AG10803 (cell line): ENCODE measurements at regions not wholly inside any gene's neighbourhood (a gene's known extent, or its start where the extent isn't known, plus 50 kb on each side); places are given as distances from the start of the nearest gene placed in this dataset.

ENCODE experiments used
- DNase-seq: peaks from one replicate; pipeline ENCODE4 v3.0.0; 2010; ENCODE audit warnings: low read depth
- H3K4me3 ChIP-seq: 2 replicates; pipeline ENCODE4 v1.5.1; 2011; ENCODE audit warnings: mild to moderate bottlenecking, low read length, control low read depth
- TF ChIP-seq, protein P1 (sequence below): conservative IDR thresholded peaks from 2 replicates; pipeline ENCODE4 v1.5.1; 2011; ENCODE audit warnings: mild to moderate bottlenecking, low read length, control low read depth, inconsistent platforms

- DNase-seq, result no peak
- TF ChIP-seq, protein P1, sequence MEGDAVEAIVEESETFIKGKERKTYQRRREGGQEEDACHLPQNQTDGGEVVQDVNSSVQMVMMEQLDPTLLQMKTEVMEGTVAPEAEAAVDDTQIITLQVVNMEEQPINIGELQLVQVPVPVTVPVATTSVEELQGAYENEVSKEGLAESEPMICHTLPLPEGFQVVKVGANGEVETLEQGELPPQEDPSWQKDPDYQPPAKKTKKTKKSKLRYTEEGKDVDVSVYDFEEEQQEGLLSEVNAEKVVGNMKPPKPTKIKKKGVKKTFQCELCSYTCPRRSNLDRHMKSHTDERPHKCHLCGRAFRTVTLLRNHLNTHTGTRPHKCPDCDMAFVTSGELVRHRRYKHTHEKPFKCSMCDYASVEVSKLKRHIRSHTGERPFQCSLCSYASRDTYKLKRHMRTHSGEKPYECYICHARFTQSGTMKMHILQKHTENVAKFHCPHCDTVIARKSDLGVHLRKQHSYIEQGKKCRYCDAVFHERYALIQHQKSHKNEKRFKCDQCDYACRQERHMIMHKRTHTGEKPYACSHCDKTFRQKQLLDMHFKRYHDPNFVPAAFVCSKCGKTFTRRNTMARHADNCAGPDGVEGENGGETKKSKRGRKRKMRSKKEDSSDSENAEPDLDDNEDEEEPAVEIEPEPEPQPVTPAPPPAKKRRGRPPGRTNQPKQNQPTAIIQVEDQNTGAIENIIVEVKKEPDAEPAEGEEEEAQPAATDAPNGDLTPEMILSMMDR, result no peak
- no peak overlapping the region for H3K4me3 ChIP-seq
Measured at GRCh38 chr5:8934455-8934854, 611.4 kb downstream of the SEMA5A start.

- TF ChIP-seq, protein P1, result no peak
- no peak for DNase-seq
- H3K4me3 ChIP-seq, result no peak overlapping the region
Measured at GRCh38 chr5:8940934-8941333, 604.9 kb downstream of the SEMA5A start.

GRCh38 chr5:8943301-8943700 lies 602.6 kb downstream of the SEMA5A start:
- no peak overlapping the region for H3K4me3 ChIP-seq
- TF ChIP-seq, protein P1, result no peak
- DNase-seq, result peak; percentile 17

DNA sequence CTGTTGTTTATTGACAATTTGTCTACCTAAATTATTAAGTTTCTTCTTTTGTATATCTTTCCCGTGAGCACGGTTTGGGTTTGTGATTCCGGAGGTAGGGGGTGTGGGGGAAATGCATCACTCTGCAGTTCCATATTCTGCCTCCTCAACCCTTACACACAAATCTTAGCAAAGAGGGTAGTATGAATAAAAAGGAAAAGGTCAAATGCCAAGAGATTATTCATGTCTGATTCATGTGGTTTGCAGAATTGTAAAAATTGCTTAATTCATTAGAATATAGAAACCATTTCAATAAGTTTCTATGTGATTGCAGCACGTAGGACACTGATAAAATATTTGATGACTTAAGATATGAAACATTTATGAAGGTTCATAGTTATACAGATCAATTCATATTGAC lies 601.9 kb downstream of the SEMA5A start:
- TF ChIP-seq, protein P1, result no peak

GRCh38 chr5:8945972-8946371 lies 599.9 kb downstream of the SEMA5A start:
- no peak overlapping the region for H3K4me3 ChIP-seq
- no peak for DNase-seq
- TF ChIP-seq, protein P1, result no peak

More for the DNA sequence above, 601.9 kb downstream of the SEMA5A start:
- DNase-seq, result no peak
- no peak overlapping the region for H3K4me3 ChIP-seq

DNA sequence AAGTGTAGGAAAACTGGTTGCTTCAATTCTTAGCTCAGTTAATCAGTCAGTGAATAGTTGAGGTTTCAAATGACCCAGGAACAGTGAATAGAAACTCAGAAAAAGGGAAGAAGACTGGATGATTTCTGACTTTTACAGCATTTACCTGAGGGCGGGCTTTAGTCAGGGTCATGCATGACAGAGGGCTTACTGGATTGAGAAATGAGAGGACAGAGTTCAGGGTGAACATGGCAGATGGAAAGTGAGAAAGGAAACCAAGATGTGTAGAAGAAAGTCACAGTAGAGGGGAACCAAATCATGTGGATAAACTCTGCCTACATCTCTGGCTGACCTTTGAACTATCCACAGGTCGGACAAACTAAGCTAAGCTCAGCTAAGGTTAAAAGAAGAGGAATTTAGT lies 596.0 kb downstream of the SEMA5A start:
- H3K4me3 ChIP-seq, result no peak overlapping the region
- no peak for DNase-seq
- TF ChIP-seq, protein P1, result no peak

GRCh38 chr5:8952147-8952546 lies 593.7 kb downstream of the SEMA5A start:
- no peak for DNase-seq
- TF ChIP-seq, protein P1, result no peak
- no peak overlapping the region for H3K4me3 ChIP-seq
